ENCODE measurements at regions not wholly inside any gene's neighbourhood (a gene's known extent, or its start where the extent isn't known, plus 50 kb on each side); places are given as distances from the start of the nearest gene placed in this dataset.
"Not testable (repeated sequence)": the region's sequence is repeated elsewhere in the genome, so short reads cannot be mapped to it uniquely, and the experiment has no call there.

DNA sequence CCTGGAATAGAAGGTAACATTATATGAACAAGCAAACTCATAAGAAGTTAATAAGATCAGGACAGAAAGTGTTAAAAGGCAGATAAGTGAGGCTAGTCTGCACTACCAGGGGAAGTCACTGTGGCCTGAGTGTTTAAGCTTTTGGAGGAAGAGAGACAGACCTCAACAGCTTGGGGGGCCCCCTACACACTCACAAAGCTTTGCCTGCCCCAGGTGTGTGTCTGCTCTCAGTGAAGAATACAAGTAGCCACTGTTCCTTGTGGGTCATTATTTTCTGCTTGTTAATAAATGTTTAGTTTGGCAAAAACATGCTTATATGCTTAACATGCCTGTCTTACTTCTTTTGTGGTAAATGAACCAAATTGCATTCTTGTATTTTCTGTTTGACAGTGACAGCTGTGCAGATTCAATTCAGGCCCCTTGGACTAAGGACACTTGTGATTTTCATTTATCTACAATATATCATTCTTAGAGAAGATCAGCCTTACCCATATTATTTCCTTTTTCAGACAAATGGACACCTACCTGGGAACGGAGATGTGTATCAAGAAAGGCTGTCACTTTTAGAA lies 50.7 kb upstream of the C12orf71 start:
- intact Hi-C loops (cut with DNase I) = no loop called here
- DNase-seq (ENCODE audit: low spot score) (no peak), ATAC-seq (no peak)

DNA sequence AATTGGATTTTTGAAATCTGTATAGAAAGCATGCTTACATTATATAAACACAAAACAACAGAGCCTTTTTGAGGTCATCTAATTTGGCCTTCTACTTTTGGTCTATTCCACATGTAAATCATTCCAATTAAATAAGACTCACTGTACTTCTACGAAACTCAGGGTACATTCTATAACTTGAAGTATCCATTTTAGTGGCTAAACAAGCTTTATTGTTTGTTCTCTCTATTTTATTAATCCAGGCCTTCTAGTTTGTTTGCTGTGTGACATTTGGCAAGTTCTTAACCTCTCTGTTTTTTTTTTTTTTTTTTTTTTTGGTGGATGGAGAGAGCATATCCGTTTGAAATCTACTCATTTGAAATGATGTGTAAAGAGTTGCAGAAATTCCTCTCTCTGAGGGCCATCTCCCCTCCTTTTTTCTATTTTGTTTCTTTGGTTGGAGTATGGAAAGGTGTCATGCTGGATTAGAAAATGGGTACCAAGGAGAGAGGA lies 58.1 kb upstream of the C12orf71 start:
- no peak for DNase-seq (ENCODE audit: low spot score)
- intact Hi-C loops (cut with DNase I) = no loop called here
- ATAC-seq = no peak

DNA sequence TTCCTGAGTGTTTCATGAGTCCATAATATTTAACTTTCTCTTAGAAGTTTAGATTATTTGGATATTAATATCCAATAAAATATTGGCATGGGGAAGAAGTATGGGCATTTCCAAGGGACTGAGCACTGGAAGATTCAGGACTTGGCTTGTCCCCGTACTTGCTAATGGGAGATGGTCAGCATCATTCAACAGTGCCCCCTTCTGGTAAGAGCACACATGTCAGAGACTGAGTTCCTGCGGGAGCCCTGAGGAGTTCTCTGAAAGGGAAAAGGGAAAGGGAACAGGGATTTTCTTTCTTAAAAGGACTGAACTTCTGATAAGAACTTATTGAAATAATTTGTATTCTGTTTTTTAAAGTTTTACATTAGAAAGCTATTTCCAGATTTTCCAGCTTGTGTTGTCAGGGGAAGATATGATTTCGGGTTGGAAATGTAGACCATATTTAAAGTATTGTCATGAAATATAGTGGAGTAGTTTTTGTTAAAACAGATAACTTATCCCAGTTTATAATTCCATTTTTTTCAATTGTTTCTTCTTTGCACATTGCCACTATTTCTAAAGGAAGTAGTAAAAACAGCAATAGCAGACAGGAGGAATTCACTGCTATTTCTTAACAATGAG lies 59.8 kb upstream of the C12orf71 start:
- ATAC-seq (peak; percentile 92), DNase-seq (ENCODE audit: low spot score) (peak; percentile 79)
- intact Hi-C loops (cut with DNase I) = no loop called here

DNA sequence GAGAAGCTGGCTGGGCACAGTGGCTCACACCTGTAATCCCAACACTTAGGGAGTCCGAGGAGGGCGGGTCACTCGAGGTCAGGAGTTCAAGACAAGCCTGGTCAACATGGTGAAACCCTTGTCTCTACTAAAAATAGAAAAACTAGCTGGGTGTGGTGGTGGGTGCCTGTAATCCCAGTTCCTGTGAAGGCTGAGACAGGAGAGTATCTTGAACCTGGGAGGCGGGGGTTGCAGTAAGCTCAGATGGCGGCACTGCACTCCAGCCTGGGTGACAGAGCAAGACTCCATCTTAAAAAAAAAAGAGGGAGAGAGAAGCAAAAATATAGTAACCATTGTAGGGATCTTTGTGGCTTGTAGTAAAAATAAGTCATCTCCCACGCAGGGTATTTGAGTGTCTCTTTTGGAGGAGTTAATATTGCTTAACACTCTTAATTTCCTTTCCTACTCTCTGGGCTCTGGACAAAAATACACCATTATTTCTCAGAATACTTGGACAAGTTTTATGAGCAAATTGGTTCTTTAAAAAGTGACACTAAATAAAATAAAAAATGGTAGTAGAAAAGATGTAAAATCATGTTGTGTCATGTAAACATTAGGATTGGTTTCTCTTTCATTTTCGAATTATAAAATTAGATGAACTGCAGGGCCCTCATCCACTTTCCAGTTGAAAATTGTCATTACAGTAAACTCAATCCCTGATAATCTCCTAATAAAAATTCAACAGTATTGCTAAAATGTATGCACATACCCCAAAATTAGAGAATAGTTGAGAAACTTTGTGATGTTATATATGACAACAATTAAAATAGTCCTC lies 61.1 kb upstream of the C12orf71 start:
- ATAC-seq (no peak), DNase-seq (ENCODE audit: low spot score) (no peak)
- intact Hi-C loops (cut with DNase I) = no loop called here

DNA sequence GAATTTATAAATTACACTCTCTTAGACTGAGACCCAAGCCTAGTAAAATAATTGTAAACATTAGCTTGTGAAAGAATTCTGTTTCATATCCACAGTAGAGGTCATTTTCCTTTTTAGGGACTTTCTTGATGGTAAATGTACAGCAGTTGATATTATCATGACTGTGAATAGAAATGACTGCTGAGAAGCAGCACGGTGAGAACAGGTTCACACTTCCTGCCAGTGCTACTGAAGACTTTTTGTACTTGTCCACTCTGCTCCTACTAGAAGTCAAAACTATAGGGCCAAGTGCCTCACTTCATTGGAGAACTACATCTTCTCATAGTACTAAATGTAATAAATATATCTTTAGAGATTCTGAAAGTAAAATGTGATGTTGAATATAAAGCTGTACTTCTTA lies 63.3 kb upstream of the C12orf71 start:
- DNase-seq (ENCODE audit: low spot score); intact Hi-C loops (cut with DNase I); ATAC-seq: not testable (repeated sequence)

DNA sequence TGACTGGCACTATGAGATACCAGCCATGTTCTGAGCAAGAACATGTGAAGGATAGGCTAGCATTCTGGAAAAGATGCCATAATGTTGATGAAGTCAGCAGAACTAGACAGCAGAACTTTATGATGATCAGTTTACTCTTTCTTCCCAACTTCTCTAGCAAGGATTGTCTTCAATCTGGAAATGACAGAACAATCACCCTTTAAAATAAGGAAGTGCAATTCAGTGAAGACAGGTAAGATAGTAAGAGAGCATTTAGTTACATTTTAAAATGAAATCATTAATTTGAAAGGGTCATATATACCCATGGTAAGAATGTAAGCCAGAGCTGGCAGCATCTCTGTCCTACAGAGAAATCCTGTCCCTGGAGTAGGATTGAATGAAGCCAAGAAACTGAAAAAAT lies 66.0 kb upstream of the C12orf71 start:
- intact Hi-C loops (cut with DNase I) = no loop called here
- DNase-seq (ENCODE audit: low spot score) (no peak), ATAC-seq (no peak)

DNA sequence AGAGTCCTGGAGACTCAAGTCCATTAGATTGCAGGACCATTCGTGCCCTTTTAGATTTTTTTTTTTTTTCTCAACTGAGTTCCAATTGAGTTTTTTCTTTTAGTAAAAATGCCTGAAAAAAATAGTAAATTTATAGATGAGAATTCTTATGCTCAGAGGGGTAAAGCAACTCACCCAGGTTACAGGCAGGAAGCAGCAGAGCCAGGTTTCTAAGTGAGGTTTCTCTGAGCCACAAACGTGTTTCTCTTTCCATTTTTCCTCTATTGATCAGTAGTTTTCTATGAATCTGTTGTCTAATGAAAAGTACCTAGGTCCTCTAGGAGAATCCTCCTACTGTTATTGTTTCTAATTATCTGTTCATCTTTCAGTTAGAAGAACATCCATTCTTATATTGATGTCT lies 66.4 kb upstream of the C12orf71 start:
- DNase-seq (ENCODE audit: low spot score) (no peak), ATAC-seq (no peak)
- intact Hi-C loops (cut with DNase I) = no loop called here

DNA sequence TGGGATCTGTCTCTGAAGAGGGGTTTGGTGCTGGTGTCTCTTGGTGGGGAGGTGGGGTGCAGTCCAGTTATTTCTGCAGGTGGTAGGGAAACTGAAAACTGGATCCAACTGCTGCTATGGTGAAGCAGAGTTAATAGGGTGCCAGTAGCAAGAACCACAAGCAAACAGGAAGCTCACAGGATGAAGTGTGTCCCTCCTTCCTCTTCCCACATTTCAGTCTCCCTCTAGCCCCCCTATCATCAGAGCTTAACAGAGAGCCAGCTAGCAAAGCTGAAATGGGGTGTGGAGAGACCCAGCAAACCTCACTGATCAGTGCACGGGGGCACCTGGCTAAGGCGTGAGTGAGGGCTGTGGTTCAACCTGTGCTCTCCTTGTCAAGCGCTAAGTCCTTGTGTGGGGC lies 69.1 kb upstream of the C12orf71 start:
- intact Hi-C loops (cut with DNase I) = no loop called here
- no peak for ATAC-seq

DNA sequence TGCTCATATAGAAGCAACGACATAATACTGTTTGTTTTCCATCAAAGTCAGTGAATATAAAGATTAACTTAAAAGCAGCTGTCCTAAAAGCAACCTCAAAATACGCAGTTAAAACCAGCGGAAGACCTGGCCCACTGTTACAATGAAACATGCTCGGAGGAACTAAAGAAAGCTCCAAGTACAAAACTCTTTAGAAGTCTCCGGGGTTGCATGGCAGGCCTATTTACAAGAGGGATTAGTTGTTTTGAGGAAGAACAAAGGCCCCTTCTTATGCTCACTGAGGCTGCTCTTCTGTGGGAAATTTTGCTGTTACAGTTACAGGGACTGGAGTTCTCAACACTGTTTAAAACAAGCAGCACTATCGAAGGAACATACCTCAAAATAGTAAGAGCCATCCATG lies 75.9 kb upstream of the C12orf71 start:
- no peak for DNase-seq (ENCODE audit: low spot score)
- peak; percentile 52 for ATAC-seq
- intact Hi-C loops (cut with DNase I) = no loop called here

More for the DNA sequence above, 69.1 kb upstream of the C12orf71 start:
- DNase-seq (ENCODE audit: low spot score) = no peak

DNA sequence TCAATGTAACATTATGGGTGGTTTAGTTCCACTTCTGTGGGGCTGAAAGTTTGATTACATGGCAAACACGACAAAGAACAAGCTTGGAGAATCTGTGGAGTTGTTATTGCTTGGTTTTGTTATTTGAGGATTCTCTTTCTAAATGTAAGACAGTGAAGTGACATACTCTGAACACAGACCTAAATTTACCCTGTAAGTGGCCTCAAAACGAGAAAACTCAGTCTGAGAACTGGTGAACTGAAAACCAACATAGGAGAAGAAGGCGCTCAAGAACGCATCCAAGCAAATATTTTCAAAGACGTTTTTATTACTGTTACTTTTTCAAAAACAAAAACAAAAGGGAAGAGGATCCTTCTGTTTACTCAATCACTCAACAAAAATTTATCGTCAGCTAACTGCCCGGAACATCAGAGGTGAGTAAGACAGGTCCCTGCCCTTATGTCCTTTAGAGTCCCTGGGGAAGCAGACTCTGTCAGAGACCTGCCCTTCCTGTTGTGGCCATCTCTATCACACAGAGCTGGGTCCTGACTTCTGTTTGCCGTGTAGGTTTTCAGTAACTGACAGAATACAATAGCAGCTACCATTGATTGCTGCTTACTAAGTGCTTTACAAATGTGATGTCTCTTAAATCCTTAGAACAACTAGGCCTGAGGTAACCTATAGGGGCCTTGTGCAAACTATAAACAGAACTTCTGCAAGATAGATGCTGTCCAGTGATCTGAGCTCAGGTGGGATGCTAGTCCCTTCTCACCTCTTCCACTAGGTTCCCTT lies 79.3 kb upstream of the C12orf71 start:
- no peak for ATAC-seq
- intact Hi-C loops (cut with DNase I) = no loop called here
- no peak for DNase-seq (ENCODE audit: low spot score)

DNA sequence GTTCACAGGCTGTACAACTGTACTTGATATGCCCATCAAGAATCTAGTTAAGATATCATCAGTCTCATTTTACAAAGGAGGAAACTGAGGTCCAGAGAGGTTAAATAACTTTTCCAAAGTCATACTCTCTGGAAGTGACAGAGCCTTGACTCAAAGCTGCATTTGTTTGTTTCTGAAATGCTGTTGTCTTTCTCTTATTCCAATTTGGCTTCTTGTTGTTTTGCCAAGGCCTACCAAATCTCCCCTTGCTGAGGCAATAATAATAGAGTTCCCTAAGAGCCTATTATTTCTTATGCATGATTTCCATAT lies 79.8 kb upstream of the C12orf71 start:
- intact Hi-C loops (cut with DNase I) = no loop called here
- ATAC-seq (no peak), DNase-seq (ENCODE audit: low spot score) (no peak)

DNA sequence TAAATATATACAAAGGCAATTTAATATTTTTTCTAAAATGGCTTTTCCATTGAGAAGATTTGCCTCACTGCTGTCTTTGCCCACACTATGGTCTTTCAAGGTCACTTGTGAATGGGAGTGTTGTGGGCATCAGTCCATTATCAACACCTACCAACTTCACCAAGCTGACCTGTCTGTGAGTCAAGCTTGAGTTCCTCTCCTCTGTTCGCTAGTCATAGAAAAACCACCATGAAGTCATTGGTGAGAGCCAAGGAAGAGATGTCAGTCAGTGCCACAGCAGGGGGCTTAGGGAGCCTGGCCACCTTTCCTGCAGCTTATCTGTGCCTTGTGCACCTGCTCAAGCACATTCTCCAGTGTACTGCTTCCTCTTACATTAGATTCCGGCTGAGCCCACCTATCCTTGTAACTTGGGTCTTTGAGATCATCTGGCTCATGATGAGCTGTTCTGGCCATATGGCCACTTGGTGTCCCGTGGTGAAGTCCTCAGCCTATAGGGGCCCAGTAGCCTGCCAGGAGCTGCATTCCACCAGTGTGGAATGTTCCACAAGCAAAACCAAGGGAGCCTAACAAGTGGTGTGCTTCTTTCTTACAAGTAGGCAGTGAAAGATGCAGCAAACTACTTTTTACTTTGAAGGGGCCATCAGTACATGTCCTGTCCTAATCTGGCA lies 80.8 kb upstream of the C12orf71 start:
- intact Hi-C loops (cut with DNase I) = no loop called here
- DNase-seq (ENCODE audit: low spot score) = no peak
- no peak for ATAC-seq

DNA sequence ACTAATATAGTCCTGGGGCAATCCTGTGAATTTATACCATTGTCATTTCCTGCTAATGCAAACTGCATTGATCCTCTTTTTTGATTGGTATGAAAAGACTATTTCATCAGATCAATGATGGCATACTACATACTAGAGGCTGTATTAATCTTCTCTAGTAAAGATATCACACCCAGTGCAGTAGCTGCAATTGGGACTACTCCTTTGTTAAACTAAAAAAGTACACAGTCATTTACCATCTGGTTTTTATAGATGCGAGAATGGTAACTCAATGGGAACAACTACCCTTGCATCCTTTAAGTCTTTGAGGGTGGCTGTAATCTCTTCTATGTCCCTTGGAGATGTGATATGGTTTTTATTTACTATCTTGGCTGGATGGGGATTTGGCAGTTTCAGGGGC lies 80.2 kb upstream of the STK38L start:
- intact Hi-C loops (cut with DNase I) = no loop called here
- DNase-seq (ENCODE audit: low spot score) (no peak), ATAC-seq (no peak)

DNA sequence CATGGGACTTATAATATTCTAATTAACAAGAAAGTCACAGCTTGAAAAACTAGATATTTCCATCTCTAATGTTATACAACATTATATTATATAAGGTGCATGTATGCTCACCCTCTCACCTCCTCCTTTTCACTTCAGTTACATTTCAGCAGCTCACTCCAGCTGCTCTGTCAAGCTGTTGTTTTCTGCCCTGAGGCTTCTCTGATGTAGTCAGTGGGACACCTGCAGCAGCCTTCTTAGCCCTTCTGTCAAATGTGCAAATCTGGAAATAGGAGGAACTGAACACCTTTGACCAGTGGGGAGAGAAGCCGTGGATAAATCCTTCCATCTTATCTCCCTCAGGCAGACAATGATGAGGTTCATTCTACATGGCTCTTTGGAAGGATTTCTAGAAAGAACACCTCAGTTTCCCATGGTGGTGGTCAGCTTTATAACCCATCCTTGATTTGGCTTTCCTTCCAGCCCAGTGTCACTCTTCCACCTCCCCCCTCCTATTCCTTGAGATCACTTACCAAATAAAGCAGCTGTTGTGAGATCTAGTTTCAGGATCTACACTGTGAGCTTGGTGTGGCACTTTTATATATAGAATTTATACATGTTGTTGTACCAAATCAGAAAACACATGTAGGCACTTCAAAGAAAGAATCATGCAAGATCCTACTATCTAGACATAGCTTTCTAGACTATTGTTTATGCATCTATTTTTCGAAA lies 79.6 kb upstream of the STK38L start:
- no peak for ATAC-seq
- no peak for DNase-seq (ENCODE audit: low spot score)
- intact Hi-C loops (cut with DNase I) = no loop called here

DNA sequence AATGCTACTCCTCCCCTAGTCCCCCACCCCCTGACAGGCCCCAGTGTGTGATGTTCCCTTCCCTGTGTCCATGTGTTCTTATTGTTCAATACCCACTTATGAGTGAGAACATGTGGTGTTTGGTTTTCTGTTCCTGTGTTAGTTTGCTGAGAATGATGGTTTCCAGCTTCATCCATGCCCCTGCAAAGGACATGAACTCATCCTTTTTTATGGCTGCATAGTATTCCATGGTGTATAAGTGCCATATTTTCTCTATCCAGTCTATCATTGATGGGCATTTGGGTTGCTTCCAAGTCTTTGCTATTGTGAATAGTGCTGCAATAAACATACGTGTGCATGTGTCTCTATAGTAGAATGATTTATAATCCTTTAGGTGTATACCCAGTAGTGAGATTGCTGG lies 78.1 kb upstream of the STK38L start:
- DNase-seq (ENCODE audit: low spot score); intact Hi-C loops (cut with DNase I); ATAC-seq: not testable (repeated sequence)

DNA sequence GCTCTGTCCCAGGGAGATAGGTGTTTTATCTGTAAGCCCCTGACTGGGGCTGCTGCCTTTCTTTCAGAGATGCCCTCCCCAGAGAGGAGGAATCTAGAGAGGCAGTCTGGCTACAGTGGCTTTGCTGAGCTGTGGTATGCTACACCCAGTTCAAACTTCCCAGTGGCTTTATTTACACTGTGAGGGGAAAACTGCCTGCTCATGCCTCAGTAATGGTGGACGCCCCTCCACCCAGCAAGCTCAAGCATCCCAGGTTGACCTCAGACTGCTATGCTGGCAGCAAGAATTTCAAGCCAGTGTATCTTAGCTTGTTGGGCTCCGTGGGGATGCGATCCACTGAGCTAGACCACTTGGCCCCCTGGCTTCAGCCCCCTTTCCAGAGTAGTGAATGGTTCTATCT lies 72.6 kb upstream of the STK38L start:
- ATAC-seq; DNase-seq (ENCODE audit: low spot score); intact Hi-C loops (cut with DNase I): not testable (repeated sequence)

DNA sequence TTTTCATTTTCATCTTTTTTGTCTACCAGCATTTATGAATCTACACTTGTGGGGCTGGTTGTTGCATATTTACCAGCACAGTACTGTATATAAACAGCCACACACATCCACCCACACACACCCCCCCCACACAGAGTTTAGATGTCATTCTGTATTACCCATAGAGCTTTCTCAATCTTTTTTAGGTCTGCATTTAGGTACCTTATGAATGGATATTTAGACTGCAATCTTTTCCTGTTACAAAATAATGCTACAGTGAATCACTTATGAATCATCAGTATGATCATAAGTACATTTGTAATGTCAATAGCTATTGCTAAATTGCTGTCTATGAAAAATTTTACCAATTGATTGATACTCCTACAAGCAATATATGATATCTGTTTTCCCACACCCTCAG lies 67.3 kb upstream of the STK38L start:
- no peak for ATAC-seq
- intact Hi-C loops (cut with DNase I) = no loop called here
- DNase-seq (ENCODE audit: low spot score) = no peak

DNA sequence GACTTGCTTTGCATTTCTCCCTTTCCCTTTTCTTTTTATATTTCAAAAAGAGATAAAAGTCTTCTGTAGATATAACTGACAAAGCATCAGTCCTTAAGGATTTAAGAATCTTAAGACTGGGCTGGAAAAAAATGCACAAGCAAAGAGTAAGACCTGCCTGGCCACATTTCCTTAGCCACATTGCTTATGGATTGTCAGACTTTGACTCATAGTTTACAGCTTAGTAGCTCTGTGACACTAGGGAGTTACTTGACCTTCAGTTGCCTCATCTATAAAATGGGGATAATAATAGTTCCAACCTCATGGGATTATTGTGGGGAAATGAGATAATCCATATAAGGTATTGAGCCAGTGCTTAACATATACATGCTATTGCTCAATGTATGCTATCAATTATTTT lies 66.4 kb upstream of the STK38L start:
- no peak for DNase-seq (ENCODE audit: low spot score)
- ATAC-seq = no peak
- intact Hi-C loops (cut with DNase I) = no loop called here

DNA sequence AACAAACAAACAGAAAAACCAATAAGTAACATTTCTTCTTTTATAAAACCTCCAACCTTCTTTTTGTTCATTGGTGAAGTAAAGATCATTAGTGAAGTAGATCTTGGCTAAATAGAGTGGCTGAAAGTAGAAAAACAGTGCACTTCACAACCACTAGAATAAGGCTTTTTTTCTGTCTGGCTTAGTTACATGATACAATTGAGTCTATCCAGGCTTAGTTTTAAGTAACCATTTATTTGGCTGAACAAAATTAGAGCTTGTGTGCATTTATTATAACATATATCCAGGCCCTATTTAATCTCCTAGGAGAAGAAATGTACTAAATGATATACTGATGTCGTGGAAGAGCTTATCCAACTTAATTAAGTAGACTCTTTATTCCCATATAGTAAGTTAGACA lies 65.8 kb upstream of the STK38L start:
- intact Hi-C loops (cut with DNase I) = no loop called here
- ATAC-seq = no peak
- no peak for DNase-seq (ENCODE audit: low spot score)

All from sciatic nerve (tissue), 2 donors.